Upper lobe of right lung (tissue), 1 donor: ENCODE measurements at regions not wholly inside any gene's neighbourhood (a gene's known extent, or its start where the extent isn't known, plus 50 kb on each side); places are given as distances from the start of the nearest gene placed in this dataset.

Experiments
- ATAC-seq: fragments of 200-7000 bp; cut with Tn5 transposase; one replicate; pipeline ENCODE4 v1.9.1; 2020; ENCODE audit warnings: mild to moderate bottlenecking, moderate library complexity
- DNase-seq: peaks from one replicate; pipeline ENCODE4 v3.0.0-alpha.2; 2020
- H3K27ac ChIP-seq: fragments of 200-600 bp; one replicate; pipeline ENCODE4 v1.8.0; 2022
- H3K27me3 ChIP-seq: fragments of 200-600 bp; one replicate; pipeline ENCODE4 v1.8.0; 2022; ENCODE audit warnings: mild to moderate bottlenecking
- H3K36me3 ChIP-seq: fragments of 200-600 bp; one replicate; pipeline ENCODE4 v1.8.0; 2022
- H3K4me1 ChIP-seq: fragments of 200-600 bp; one replicate; pipeline ENCODE4 v1.8.0; 2022
- H3K4me3 ChIP-seq: fragments of 200-600 bp; one replicate; pipeline ENCODE4 v1.8.0; 2022; ENCODE audit warnings: mild to moderate bottlenecking
- H3K9me3 ChIP-seq: fragments of 200-600 bp; one replicate; pipeline ENCODE4 v1.8.0; 2022
- CTCF ChIP-seq: fragments of 200-600 bp; IDR thresholded peaks from one replicate; pipeline ENCODE4 v1.8.0; 2022; ENCODE audit warnings: antibody characterized with exemption
- intact Hi-C: fragments of 100-400 bp; cut with DNase I; formaldehyde crosslinking; loops from one replicate; pipeline ENCODE4 v1.11.0; 2022
- donor health status: DM: no; HTN: yes; CAD: no; lungs with severe emphysema.

GRCh38 chr2:207308519-207309224 lies 142.9 kb upstream of the KLF7 start:
- Histone ChIP-seq H3K27ac (no peak overlapping the region), H3K36me3 (no peaks in the 10 kb centered on the region), H3K27me3 (no peaks in the 10 kb centered on the region), H3K4me1 (no peaks in the 10 kb centered on the region), H3K9me3 (no peaks in the 10 kb centered on the region), H3K4me3 (no peak overlapping the region)
- ATAC-seq (no peak), DNase-seq (no peak)
- intact Hi-C loops = no loop called here
- TF ChIP-seq CTCF = no peak

- H3K27ac ChIP-seq = peak overlapping the region; percentile 48
- no peaks in the 10 kb centered on the region for H3K36me3 ChIP-seq
- DNase-seq (no peak), ATAC-seq (peak; percentile 94)
- H3K4me1 ChIP-seq = no peaks in the 10 kb centered on the region
- no peak overlapping the region for H3K4me3 ChIP-seq
- intact Hi-C loops = no loop called here
- no peaks in the 10 kb centered on the region for H3K27me3 ChIP-seq
- H3K9me3 ChIP-seq = no peaks in the 10 kb centered on the region
- TF ChIP-seq CTCF = peak; percentile 17
Measured at GRCh38 chr2:207311316-207312005, 145.7 kb upstream of the KLF7 start.

- intact Hi-C loops = no loop called here
- H3K9me3 ChIP-seq = no peaks in the 10 kb centered on the region
- H3K4me3 ChIP-seq = no peak overlapping the region
- H3K36me3 ChIP-seq = no peaks in the 10 kb centered on the region
- no peak for TF ChIP-seq CTCF
- H3K4me1 ChIP-seq = no peaks in the 10 kb centered on the region
- peak overlapping the region; percentile 48 for H3K27ac ChIP-seq
- ATAC-seq (peak; percentile 57), DNase-seq (no peak)
- no peaks in the 10 kb centered on the region for H3K27me3 ChIP-seq
Measured at GRCh38 chr2:207312006-207312356, 146.2 kb upstream of the KLF7 start.

- no peak overlapping the region for H3K4me3 ChIP-seq
- H3K27me3 ChIP-seq = no peaks in the 10 kb centered on the region
- H3K27ac ChIP-seq = no peak overlapping the region
- no peaks in the 10 kb centered on the region for H3K36me3 ChIP-seq
- no peaks in the 10 kb centered on the region for H3K4me1 ChIP-seq
- no peak for TF ChIP-seq CTCF
- H3K9me3 ChIP-seq = no peaks in the 10 kb centered on the region
- intact Hi-C loops = no loop called here
- DNase-seq (no peak), ATAC-seq (no peak)
Measured at GRCh38 chr2:207313947-207314346, 148.2 kb upstream of the KLF7 start.

- H3K27ac ChIP-seq = no peak overlapping the region
- no peak for TF ChIP-seq CTCF
- H3K4me3 ChIP-seq = no peak overlapping the region
- no peaks in the 10 kb centered on the region for H3K36me3 ChIP-seq
- ATAC-seq (no peak), DNase-seq (no peak)
- H3K27me3 ChIP-seq = no peaks in the 10 kb centered on the region
- intact Hi-C loops = no loop called here
- no peaks in the 10 kb centered on the region for H3K9me3 ChIP-seq
- H3K4me1 ChIP-seq = no peaks in the 10 kb centered on the region
Measured at GRCh38 chr2:207315131-207315530, 149.4 kb upstream of the KLF7 start.
